ENCODE measurements at regions not wholly inside any gene's neighbourhood (a gene's known extent, or its start where the extent isn't known, plus 50 kb on each side); places are given as distances from the start of the nearest gene placed in this dataset.

DNA sequence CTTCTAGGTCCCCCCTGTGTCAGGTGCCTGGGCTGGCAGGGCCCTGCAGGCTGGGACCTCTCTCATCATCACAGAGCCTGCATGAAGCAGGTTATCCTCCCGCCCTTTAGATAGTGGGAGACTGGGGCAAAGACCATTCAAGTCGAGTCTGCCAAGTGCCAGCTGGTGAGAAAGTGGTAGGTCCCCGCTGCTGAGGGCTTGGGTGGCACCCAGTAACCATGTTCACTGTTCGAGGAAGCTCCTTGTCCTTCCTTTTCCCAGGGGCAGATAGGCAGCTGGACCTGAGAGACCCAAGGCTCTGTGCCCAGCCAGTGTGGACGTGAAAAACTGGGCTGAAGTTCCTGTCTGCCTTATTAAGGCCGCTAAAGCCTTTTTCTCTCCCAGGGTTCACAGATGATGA lies 1319.8 kb downstream of the TBC1D22A start:
- no peak for TF ChIP-seq POLR2A (IDR thresholded peaks at IDR 0.05; ENCODE audit: low read depth, low read length)
- TF ChIP-seq, protein P1, sequence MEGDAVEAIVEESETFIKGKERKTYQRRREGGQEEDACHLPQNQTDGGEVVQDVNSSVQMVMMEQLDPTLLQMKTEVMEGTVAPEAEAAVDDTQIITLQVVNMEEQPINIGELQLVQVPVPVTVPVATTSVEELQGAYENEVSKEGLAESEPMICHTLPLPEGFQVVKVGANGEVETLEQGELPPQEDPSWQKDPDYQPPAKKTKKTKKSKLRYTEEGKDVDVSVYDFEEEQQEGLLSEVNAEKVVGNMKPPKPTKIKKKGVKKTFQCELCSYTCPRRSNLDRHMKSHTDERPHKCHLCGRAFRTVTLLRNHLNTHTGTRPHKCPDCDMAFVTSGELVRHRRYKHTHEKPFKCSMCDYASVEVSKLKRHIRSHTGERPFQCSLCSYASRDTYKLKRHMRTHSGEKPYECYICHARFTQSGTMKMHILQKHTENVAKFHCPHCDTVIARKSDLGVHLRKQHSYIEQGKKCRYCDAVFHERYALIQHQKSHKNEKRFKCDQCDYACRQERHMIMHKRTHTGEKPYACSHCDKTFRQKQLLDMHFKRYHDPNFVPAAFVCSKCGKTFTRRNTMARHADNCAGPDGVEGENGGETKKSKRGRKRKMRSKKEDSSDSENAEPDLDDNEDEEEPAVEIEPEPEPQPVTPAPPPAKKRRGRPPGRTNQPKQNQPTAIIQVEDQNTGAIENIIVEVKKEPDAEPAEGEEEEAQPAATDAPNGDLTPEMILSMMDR (conservative IDR thresholded peaks at IDR 0.05; ENCODE audit: low read depth, low read length), result no peak

All from IMR-90 (cell line).